Breast epithelium (tissue), 4 donors: ENCODE measurements at regions not wholly inside any gene's neighbourhood (a gene's known extent, or its start where the extent isn't known, plus 50 kb on each side); places are given as distances from the start of the nearest gene placed in this dataset.

ENCODE experiments used
- DNase-seq, 2 donors: peaks; one replicate each; pipeline ENCODE4 v3.0.0-alpha.2; 2019; ENCODE audit warnings: low spot score in 2 of 2
- H3K27ac ChIP-seq, 2 donors: fragments of 200-600 bp; sonication (generic) in 1 of 2; one replicate each; pipeline ENCODE4 v1.5.1; 2016 to 2019; ENCODE audit warnings: mild to moderate bottlenecking in 1 of 2
- H3K27me3 ChIP-seq, 2 donors: fragments of 200-600 bp; sonication (generic) in 1 of 2; one replicate each; pipeline versions ENCODE4 v1.5.1 to v1.6.0; 2017 to 2019; ENCODE audit warnings: control low read depth in 1 of 2, mild to moderate bottlenecking in 1 of 2
- H3K36me3 ChIP-seq: fragments of 200-600 bp; one replicate; pipeline ENCODE4 v1.5.1; 2019
- H3K4me1 ChIP-seq, 2 donors: fragments of 200-600 bp; sonication (generic); one replicate each; pipeline ENCODE4 v1.5.1; 2016 to 2019; ENCODE audit warnings: control low read depth in 1 of 2
- H3K4me3 ChIP-seq, 3 donors: fragments of 200-600 bp; sonication (generic); 1 replicate in 2 of 3; 2 replicates in 1 of 3; pipeline ENCODE4 v1.5.1; 2016 to 2019; ENCODE audit warnings: mild to moderate bottlenecking in 3 of 3, moderate library complexity in 2 of 3
- H3K9me3 ChIP-seq, 2 donors: fragments of 200-600 bp; sonication (generic) in 1 of 2; one replicate each; pipeline ENCODE4 v1.5.1; 2016 to 2019; ENCODE audit warnings: control low read depth in 1 of 2
- POLR2A ChIP-seq: fragments of 450-650 bp; IDR thresholded peaks from one replicate; pipeline ENCODE4 v1.6.1; 2016; ENCODE audit warnings: antibody characterized with exemption, mild to moderate bottlenecking, moderate library complexity
- POLR2AphosphoS5 ChIP-seq, 3 donors: sonication (generic); formaldehyde crosslinking; IDR thresholded peaks; one replicate each; pipeline ENCODE4 v1.6.1; 2017; ENCODE audit warnings: antibody characterized with exemption in 3 of 3
- intact Hi-C: fragments of 100-400 bp; cut with DNase I; formaldehyde crosslinking; loops from one replicate; pipeline ENCODE4 v1.15.1; 2023; ENCODE audit warnings: low total_unique reads
- TF ChIP-seq, protein P1 (sequence below), 3 donors: fragments of 450-650 bp; IDR thresholded peaks; one replicate each; pipeline ENCODE4 v1.5.1; 2016 to 2017; ENCODE audit warnings: antibody characterized with exemption in 3 of 3, mild to moderate bottlenecking in 3 of 3, moderate library complexity in 3 of 3

DNA sequence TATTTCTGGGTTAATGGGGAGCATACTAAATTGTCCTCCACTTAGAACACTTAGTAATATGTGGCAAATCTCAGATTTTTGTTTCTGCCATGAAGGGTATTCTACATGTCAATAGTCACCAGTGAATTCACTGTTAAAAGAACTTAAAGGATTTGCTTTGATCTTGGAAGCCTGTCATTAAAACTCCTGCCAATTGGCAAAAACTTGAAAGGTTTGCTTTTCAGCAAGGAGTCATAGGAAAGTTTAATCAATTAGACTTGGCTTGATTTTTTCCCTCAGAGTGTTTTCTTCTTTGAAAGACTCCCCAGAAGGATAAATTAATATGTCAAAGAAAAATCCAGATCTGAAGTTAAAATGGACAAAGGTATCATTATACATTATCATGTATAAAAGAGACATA is 671.9 kb upstream of the PKDCC start:
- no peaks in the 10 kb centered on the region for H3K27me3 ChIP-seq
- H3K4me3 ChIP-seq: no peak overlapping the region
- intact Hi-C loops: no loop called here
- TF ChIP-seq POLR2A: no peak
- no peak for TF ChIP-seq POLR2AphosphoS5 (IDR thresholded peaks at IDR 0.05)
- TF ChIP-seq, protein P1, sequence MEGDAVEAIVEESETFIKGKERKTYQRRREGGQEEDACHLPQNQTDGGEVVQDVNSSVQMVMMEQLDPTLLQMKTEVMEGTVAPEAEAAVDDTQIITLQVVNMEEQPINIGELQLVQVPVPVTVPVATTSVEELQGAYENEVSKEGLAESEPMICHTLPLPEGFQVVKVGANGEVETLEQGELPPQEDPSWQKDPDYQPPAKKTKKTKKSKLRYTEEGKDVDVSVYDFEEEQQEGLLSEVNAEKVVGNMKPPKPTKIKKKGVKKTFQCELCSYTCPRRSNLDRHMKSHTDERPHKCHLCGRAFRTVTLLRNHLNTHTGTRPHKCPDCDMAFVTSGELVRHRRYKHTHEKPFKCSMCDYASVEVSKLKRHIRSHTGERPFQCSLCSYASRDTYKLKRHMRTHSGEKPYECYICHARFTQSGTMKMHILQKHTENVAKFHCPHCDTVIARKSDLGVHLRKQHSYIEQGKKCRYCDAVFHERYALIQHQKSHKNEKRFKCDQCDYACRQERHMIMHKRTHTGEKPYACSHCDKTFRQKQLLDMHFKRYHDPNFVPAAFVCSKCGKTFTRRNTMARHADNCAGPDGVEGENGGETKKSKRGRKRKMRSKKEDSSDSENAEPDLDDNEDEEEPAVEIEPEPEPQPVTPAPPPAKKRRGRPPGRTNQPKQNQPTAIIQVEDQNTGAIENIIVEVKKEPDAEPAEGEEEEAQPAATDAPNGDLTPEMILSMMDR (IDR thresholded peaks at IDR 0.05): no peak
- no peaks in the 10 kb centered on the region for H3K4me1 ChIP-seq
- H3K9me3 ChIP-seq: peaks cover 0 to 12% of the 10 kb centered on the region in 2 donors
- H3K27ac ChIP-seq: no peak overlapping the region
- H3K36me3 ChIP-seq: no peaks in the 10 kb centered on the region
- no peak for DNase-seq

DNA sequence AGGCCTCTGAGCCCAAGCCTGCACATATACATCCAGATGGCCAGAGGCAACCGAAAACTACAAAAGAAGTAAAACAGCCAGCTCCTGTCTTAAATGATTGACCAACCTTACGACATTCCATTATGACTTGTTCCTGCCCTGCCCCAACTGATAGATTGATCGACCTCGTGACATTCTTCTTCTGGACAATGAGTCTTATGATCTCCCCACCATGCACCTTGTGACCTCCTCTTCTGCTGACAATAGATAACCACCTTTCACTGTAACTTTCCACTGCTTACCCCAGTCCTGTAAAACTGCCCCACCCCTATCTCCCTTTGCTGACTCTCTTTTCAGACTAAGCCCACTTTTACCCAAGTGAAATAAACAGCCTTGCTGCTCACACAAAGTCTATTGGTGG is 670.0 kb upstream of the PKDCC start:
- no peak for DNase-seq
- no peaks in the 10 kb centered on the region for H3K9me3 ChIP-seq
- H3K4me3 ChIP-seq: no peak overlapping the region
- no peak overlapping the region for H3K27ac ChIP-seq
- TF ChIP-seq POLR2AphosphoS5 (IDR thresholded peaks at IDR 0.05) (no peak), POLR2A (no peak)
- TF ChIP-seq, protein P1 (IDR thresholded peaks at IDR 0.05): no peak
- no peaks in the 10 kb centered on the region for H3K27me3 ChIP-seq
- no peaks in the 10 kb centered on the region for H3K4me1 ChIP-seq
- no peaks in the 10 kb centered on the region for H3K36me3 ChIP-seq
- intact Hi-C loops: no loop called here

DNA sequence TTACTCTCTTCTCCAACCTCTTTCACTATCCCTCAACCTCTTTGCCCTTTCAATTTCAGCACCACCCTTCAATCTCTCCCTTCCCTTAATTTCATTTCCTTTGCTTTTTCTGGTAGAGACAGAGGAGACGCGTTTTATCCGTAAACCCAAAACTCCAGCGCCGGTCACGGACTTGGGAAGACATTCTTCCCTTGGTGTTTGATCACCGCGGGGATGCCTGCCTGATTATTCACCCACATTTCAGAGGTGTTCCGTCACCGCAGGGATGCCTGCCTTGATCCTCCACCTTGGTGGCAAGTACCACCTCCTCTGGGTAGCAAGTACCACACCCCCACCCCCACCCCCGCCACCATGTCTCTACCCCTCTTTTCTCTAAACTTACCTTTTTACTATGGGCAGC is 669.4 kb upstream of the PKDCC start:
- no peaks in the 10 kb centered on the region for H3K27me3 ChIP-seq
- no peaks in the 10 kb centered on the region for H3K9me3 ChIP-seq
- H3K4me1 ChIP-seq: no peaks in the 10 kb centered on the region
- H3K27ac ChIP-seq: no peak overlapping the region
- no peaks in the 10 kb centered on the region for H3K36me3 ChIP-seq
- H3K4me3 ChIP-seq: no peak overlapping the region
- TF ChIP-seq, protein P1 (IDR thresholded peaks at IDR 0.05): no peak
- TF ChIP-seq POLR2AphosphoS5 (IDR thresholded peaks at IDR 0.05) (no peak), POLR2A (no peak)
- intact Hi-C loops: no loop called here
- DNase-seq: no peak

DNA sequence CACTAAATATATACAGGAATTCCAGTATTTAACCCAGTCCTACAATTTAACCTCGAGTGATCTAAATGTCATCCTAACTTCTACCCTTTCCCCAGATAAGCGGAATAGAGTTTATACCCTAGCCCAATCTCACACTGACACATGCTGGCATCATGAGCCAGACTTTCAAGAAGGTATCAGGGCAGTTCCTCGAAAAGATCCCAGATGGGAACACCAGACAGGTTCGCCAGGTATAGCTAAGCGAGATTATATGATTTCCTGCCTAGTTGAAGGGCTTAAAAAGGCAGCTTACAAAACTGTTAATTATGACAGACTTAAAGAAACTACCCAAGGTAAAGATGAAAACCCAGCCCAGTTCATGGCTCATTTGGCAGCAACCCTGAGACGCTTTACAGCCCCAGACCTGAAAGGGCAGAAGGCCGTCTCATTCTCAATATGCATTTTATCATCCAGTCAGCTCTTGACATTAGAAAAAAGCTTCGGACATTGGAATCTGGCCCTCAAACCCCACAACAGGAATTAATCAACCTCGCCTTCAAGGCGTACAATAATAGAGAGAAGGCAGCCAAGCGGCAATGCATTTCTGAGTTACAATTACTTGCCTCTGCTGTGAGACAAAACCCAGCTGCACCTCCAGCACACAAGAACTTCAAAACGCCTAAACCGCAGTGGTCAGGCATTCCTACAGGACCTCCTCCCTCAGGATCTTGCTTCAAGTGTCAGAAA is 668.2 kb upstream of the PKDCC start:
- intact Hi-C loops: no loop called here
- TF ChIP-seq POLR2AphosphoS5 (IDR thresholded peaks at IDR 0.05) (no peak), POLR2A (no peak)
- TF ChIP-seq, protein P1 (IDR thresholded peaks at IDR 0.05): no peak
- DNase-seq: no peak
- Histone ChIP-seq H3K4me3 (no peak overlapping the region), H3K9me3 (no peaks in the 10 kb centered on the region), H3K36me3 (no peaks in the 10 kb centered on the region), H3K27me3 (no peaks in the 10 kb centered on the region), H3K27ac (no peak overlapping the region), H3K4me1 (no peaks in the 10 kb centered on the region)

DNA sequence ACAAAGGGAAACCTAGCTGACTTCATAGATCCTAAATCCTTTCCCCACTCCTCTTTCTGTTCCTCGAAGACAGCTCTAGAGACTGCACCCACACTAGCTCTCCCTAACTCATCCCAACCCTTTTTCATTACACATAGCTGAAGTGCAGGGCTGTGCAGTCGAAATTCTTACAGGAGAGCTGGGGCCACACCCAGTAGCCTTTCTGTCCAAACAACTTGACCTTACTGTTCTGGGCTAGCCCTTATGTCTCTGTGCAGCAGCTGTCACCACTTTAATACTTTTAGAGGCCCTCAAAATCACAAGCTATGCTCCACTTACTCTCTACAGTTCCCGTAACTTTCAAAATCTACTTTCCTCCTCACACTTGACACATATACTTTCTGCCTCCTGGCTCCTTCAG is 666.1 kb upstream of the PKDCC start:
- Histone ChIP-seq H3K27ac (no peak overlapping the region), H3K4me3 (no peak overlapping the region), H3K27me3 (no peaks in the 10 kb centered on the region), H3K4me1 (no peaks in the 10 kb centered on the region), H3K9me3 (no peaks in the 10 kb centered on the region), H3K36me3 (no peaks in the 10 kb centered on the region)
- TF ChIP-seq, protein P1 (IDR thresholded peaks at IDR 0.05): no peak
- TF ChIP-seq POLR2A: no peak
- no peak for TF ChIP-seq POLR2AphosphoS5 (IDR thresholded peaks at IDR 0.05)
- DNase-seq: no peak
- intact Hi-C loops: no loop called here
